ENCODE measurements at regions not wholly inside any gene's neighbourhood (a gene's known extent, or its start where the extent isn't known, plus 50 kb on each side); places are given as distances from the start of the nearest gene placed in this dataset.

- Histone ChIP-seq H3K36me3 (ENCODE audit: insufficient read depth) (no peaks in the 10 kb centered on the region), H2AFZ (ENCODE audit: low read depth) (no peak overlapping the region), H3K4me2 (no peak overlapping the region), H3K27ac (no peak overlapping the region), H3K9ac (no peak overlapping the region), H3K27me3 (ENCODE audit: insufficient read depth, low read depth) (no peaks in the 10 kb centered on the region), H3K79me2 (ENCODE audit: insufficient read depth, low read depth) (no peaks in the 10 kb centered on the region), H3K4me3 (IDR thresholded peaks at IDR 0.05; ENCODE audit: insufficient read depth, low read depth, low read length) (no peak overlapping the region), H3K4me1 (ENCODE audit: low read depth, poor library complexity, severe bottlenecking) (no peaks in the 10 kb centered on the region), H4K20me1 (ENCODE audit: insufficient read depth) (no peaks in the 10 kb centered on the region)
- no peak for TF ChIP-seq CTCF (conservative IDR thresholded peaks at IDR 0.05; ENCODE audit: low read depth, low read length)
These were observed 439.9 kb upstream of the TLE4 start for GRCh38 chr9:79131824-79132377.

DNA sequence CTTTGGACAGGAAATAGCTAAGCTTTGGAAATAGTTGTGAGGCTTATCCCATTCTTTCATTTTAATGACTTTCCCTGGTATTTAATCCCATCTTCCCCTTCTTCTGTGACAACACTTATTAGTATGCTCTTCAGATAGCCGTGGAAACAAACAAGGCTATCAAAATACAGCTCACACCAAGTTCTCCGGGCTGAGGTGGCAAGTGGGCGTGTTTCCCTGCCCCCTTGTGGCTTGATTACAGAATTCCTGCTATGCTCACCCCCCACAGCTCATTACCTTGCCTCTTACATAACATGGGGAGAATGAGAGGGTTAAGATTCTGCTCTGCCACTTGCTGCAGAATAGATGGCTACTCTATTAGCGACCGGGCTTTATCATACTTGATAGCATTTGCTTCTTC, 437.1 kb upstream of the TLE4 start:
- no peak overlapping the region for H3K4me3 ChIP-seq (IDR thresholded peaks at IDR 0.05; ENCODE audit: insufficient read depth, low read depth, low read length)
- no peaks in the 10 kb centered on the region for H4K20me1 ChIP-seq (ENCODE audit: insufficient read depth)
- H3K4me1 ChIP-seq (ENCODE audit: low read depth, poor library complexity, severe bottlenecking) = no peaks in the 10 kb centered on the region
- no peak overlapping the region for H3K27ac ChIP-seq
- no peak overlapping the region for H3K9ac ChIP-seq
- TF ChIP-seq CTCF (conservative IDR thresholded peaks at IDR 0.05; ENCODE audit: low read depth, low read length) = no peak
- no peaks in the 10 kb centered on the region for H3K79me2 ChIP-seq (ENCODE audit: insufficient read depth, low read depth)
- no peaks in the 10 kb centered on the region for H3K27me3 ChIP-seq (ENCODE audit: insufficient read depth, low read depth)
- no peak overlapping the region for H3K4me2 ChIP-seq
- no peak overlapping the region for H2AFZ ChIP-seq (ENCODE audit: low read depth)
- no peaks in the 10 kb centered on the region for H3K36me3 ChIP-seq (ENCODE audit: insufficient read depth)

DNA sequence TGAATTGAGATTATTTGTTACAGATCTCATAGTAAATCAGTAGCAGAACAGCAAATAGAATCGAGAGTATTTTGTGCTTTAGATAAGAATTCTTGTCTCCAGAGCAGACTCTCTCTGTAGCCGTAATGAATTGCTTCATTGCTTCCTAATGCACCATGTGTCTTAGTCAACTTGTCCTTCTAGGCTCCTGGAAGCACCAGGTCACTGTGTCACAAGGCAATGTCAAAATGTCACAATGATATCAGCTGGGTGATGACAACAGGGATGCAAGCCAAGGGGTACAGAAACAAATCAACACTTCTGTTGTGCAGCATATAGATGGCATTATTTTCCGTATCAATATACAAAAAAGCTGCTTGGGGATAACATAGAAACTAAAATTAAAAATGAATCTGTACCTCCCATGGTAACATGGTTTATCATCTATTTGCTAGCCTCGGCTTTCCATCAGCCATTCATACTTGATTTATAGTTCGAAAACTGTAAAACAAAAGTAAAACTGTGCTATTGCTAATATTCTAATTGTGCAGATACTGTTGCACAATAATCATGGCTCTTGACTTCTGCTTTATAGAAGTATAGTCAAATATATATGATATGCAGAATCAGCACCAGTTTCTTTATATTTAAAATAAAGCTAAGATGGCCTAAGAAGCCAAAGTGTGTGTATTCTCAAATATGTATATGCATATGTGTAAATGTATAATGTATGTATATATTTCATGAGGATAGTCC, 435.9 kb upstream of the TLE4 start:
- H3K4me2 ChIP-seq = no peak overlapping the region
- no peak overlapping the region for H3K9ac ChIP-seq
- no peaks in the 10 kb centered on the region for H3K79me2 ChIP-seq (ENCODE audit: insufficient read depth, low read depth)
- H3K36me3 ChIP-seq (ENCODE audit: insufficient read depth) = no peaks in the 10 kb centered on the region
- H2AFZ ChIP-seq (ENCODE audit: low read depth) = no peak overlapping the region
- no peaks in the 10 kb centered on the region for H3K27me3 ChIP-seq (ENCODE audit: insufficient read depth, low read depth)
- TF ChIP-seq CTCF (conservative IDR thresholded peaks at IDR 0.05; ENCODE audit: low read depth, low read length) = no peak
- no peak overlapping the region for H3K27ac ChIP-seq
- no peak overlapping the region for H3K4me3 ChIP-seq (IDR thresholded peaks at IDR 0.05; ENCODE audit: insufficient read depth, low read depth, low read length)
- no peaks in the 10 kb centered on the region for H3K4me1 ChIP-seq (ENCODE audit: low read depth, poor library complexity, severe bottlenecking)
- no peaks in the 10 kb centered on the region for H4K20me1 ChIP-seq (ENCODE audit: insufficient read depth)

DNA sequence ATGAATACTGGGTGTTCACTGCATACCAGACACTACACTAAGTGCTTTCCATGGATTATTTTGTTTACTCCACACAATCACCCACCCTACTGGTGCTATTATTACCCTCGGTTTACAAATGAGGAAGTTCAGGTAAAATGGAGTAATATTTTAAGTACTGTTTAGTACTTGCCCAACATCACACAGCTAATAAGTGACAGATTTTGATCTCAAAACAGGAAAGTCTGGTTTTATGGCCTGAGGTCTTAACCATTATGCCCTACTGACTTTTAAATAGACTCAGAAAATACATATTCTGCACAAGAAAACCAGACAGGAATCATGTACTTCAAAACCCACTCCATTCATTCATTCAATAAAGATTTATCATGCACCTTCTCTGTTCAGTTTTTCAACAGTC, 431.0 kb upstream of the TLE4 start:
- Histone ChIP-seq H3K4me2 (no peak overlapping the region), H3K4me1 (ENCODE audit: low read depth, poor library complexity, severe bottlenecking) (no peaks in the 10 kb centered on the region), H3K36me3 (ENCODE audit: insufficient read depth) (no peaks in the 10 kb centered on the region), H3K9ac (no peak overlapping the region), H2AFZ (ENCODE audit: low read depth) (no peak overlapping the region), H3K27ac (no peak overlapping the region), H3K27me3 (ENCODE audit: insufficient read depth, low read depth) (no peaks in the 10 kb centered on the region), H3K79me2 (ENCODE audit: insufficient read depth, low read depth) (no peaks in the 10 kb centered on the region), H4K20me1 (ENCODE audit: insufficient read depth) (no peaks in the 10 kb centered on the region), H3K4me3 (IDR thresholded peaks at IDR 0.05; ENCODE audit: insufficient read depth, low read depth, low read length) (no peak overlapping the region)
- TF ChIP-seq CTCF (conservative IDR thresholded peaks at IDR 0.05; ENCODE audit: low read depth, low read length) = no peak

Measured in KMS-11 (cell line).